ENCODE measurements at regions not wholly inside any gene's neighbourhood (a gene's known extent, or its start where the extent isn't known, plus 50 kb on each side); places are given as distances from the start of the nearest gene placed in this dataset.

GRCh38 chr5:19352120-19352519 is 635.9 kb downstream of the CDH18 start:
- ChIA-PET CTCF (interaction anchor here (0.7 kb wide), 1 partner anchor 97 kb away, joined by 3 read pairs; no protein-coding TSS in a partner anchor), POLR2A (ENCODE audit: unreplicated experiment) (no interaction called here)
- no peaks in the 10 kb centered on the region for H3K79me1 ChIP-seq (ENCODE audit: low read depth in 1 of 2, low read length in 2 of 2)
- no peaks in the 10 kb centered on the region for H3K4me1 ChIP-seq (ENCODE audit: control insufficient read depth, insufficient read depth, low read length)
- WGBS, 2 experiments (ENCODE audit: extremely low coverage in 2 of 2, insufficient read length in 1 of 2), result no CpG with 5 or more reads among the region's 7 CpGs
- no peaks in the 10 kb centered on the region for H3K36me3 ChIP-seq (ENCODE audit: control insufficient read depth, insufficient read depth, low read length)
- no peak overlapping the region for H2AK9ac ChIP-seq (replicated peaks; ENCODE audit: low read depth, low read length, poor library complexity)
- H3K9me1 ChIP-seq (ENCODE audit: insufficient read depth, low read length), result no peaks in the 10 kb centered on the region
- no peak overlapping the region for H3K4ac ChIP-seq (ENCODE audit: low read depth, low read length)
- H3K4me2 ChIP-seq (ENCODE audit: low read depth, low read length), result no peak overlapping the region
- H3K27ac ChIP-seq (ENCODE audit: insufficient read depth, low read length), result no peak overlapping the region
- no peak overlapping the region for H3K14ac ChIP-seq (replicated peaks; ENCODE audit: low read depth, low read length)
- intact Hi-C loops (cut with micrococcal nuclease) (no loop called here), in situ Hi-C loops (cut with MboI; ENCODE audit: low sequenced_read_pairs) (no loop called here), dilution Hi-C loops (cut with HindIII; ENCODE audit: low sequenced_read_pairs, unreplicated experiment) (no loop called here)
- no peak for ATAC-seq (ENCODE audit: low read depth)
- H3K4me3 ChIP-seq (ENCODE audit: insufficient read depth, low read depth, low read length), result no peak overlapping the region
- H2BK120ac ChIP-seq (ENCODE audit: low read depth, low read length), result no peak overlapping the region
- TF ChIP-seq FOS (IDR thresholded peaks at IDR 0.05; ENCODE audit: low read depth, low read length) (no peak), NFE2L2 (IDR thresholded peaks at IDR 0.05; ENCODE audit: low read depth, low read length) (no peak), RAD21 (IDR thresholded peaks at IDR 0.05; ENCODE audit: low read length) (no peak), CHD1 (IDR thresholded peaks at IDR 0.05; ENCODE audit: low read depth, low read length) (no peak), POLR2A (IDR thresholded peaks at IDR 0.05; ENCODE audit: low read depth, low read length) (no peak), RFX5 (IDR thresholded peaks at IDR 0.05; ENCODE audit: low read depth, low read length) (no peak), MAFK (IDR thresholded peaks at IDR 0.05; ENCODE audit: low read depth, low read length) (peak; percentile 26), MXI1 (IDR thresholded peaks at IDR 0.05; ENCODE audit: borderline replicate concordance, low read depth, low read length) (no peak)
- H3K9ac ChIP-seq (ENCODE audit: low read depth, low read length), result no peak overlapping the region
- no peaks in the 10 kb centered on the region for H4K20me1 ChIP-seq (ENCODE audit: insufficient read depth, low read length)
- no peak for DNase-seq
- no peak overlapping the region for H4K5ac ChIP-seq (ENCODE audit: low read depth, low read length)
- no peak overlapping the region for H2AFZ ChIP-seq (replicated peaks; ENCODE audit: low read length, poor library complexity)
- no peaks in the 10 kb centered on the region for H3K9me3 ChIP-seq (ENCODE audit: control insufficient read depth, insufficient read depth, low read length)
- no peak overlapping the region for H3K18ac ChIP-seq (ENCODE audit: low read depth, low read length)
- H2AK5ac ChIP-seq (ENCODE audit: low read depth, low read length), result no peak overlapping the region
- H3K27me3 ChIP-seq (ENCODE audit: control insufficient read depth, insufficient read depth, low read length), result no peaks in the 10 kb centered on the region
- H3K56ac ChIP-seq (ENCODE audit: extremely low read depth, insufficient read depth, low read length), result no peak overlapping the region
- no peak overlapping the region for H3K23ac ChIP-seq (ENCODE audit: low read depth, low read length)
- no peak overlapping the region for H2BK15ac ChIP-seq (ENCODE audit: low read depth, low read length)
- BruUV-seq (replicated peaks), result no TSS peak
- H4K8ac ChIP-seq (ENCODE audit: low read depth in 2 of 2, low read length in 2 of 2), result no peak overlapping the region
- H4K91ac ChIP-seq (ENCODE audit: insufficient read depth, low read depth, low read length), result no peak overlapping the region
- H2BK20ac ChIP-seq (ENCODE audit: low read depth, low read length), result no peak overlapping the region
- no peak overlapping the region for H2BK5ac ChIP-seq (ENCODE audit: low read depth, low read length, poor library complexity, severe bottlenecking)

Measured in IMR-90 (cell line).